ENCODE measurements at regions not wholly inside any gene's neighbourhood (a gene's known extent, or its start where the extent isn't known, plus 50 kb on each side); places are given as distances from the start of the nearest gene placed in this dataset.

DNA sequence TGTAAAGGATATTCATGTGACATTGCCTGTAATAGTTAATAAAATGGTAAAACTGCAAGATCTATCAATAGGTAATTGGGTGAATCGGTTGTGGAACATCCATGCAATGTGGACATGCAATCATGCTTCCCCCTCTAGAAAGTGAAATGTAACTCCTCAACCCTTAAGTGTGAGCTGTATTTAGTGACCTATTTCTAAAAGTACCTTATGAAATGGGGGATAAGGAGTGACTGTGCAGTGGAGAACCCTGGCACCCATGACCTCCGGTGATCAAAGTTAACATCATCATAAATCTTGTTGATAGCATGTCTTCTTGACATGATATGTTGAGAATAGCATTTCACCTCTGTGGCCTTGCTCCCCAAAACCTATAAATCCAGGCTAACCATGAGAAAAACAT, 53.6 kb upstream of the PPARGC1A start:
- TF ChIP-seq, protein P1, sequence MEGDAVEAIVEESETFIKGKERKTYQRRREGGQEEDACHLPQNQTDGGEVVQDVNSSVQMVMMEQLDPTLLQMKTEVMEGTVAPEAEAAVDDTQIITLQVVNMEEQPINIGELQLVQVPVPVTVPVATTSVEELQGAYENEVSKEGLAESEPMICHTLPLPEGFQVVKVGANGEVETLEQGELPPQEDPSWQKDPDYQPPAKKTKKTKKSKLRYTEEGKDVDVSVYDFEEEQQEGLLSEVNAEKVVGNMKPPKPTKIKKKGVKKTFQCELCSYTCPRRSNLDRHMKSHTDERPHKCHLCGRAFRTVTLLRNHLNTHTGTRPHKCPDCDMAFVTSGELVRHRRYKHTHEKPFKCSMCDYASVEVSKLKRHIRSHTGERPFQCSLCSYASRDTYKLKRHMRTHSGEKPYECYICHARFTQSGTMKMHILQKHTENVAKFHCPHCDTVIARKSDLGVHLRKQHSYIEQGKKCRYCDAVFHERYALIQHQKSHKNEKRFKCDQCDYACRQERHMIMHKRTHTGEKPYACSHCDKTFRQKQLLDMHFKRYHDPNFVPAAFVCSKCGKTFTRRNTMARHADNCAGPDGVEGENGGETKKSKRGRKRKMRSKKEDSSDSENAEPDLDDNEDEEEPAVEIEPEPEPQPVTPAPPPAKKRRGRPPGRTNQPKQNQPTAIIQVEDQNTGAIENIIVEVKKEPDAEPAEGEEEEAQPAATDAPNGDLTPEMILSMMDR (IDR thresholded peaks at IDR 0.05; ENCODE audit: low read depth, low read length) = no peak
- no peak for DNase-seq (ENCODE audit: low read depth, low spot score)
- in situ Hi-C loops (cut with HindIII; ENCODE audit: low sequenced_read_pairs) = no loop called here
- H3K4me3 ChIP-seq (ENCODE audit: low read depth, low read length) = no peak overlapping the region

GRCh38 chr4:23942471-23942870, 52.6 kb upstream of the PPARGC1A start:
- TF ChIP-seq, protein P1 (IDR thresholded peaks at IDR 0.05; ENCODE audit: low read depth, low read length) = no peak
- in situ Hi-C loops (cut with HindIII; ENCODE audit: low sequenced_read_pairs) = no loop called here
- DNase-seq (ENCODE audit: low read depth, low spot score) = no peak
- H3K4me3 ChIP-seq (ENCODE audit: low read depth, low read length) = no peak overlapping the region
